ENCODE measurements at regions not wholly inside any gene's neighbourhood (a gene's known extent, or its start where the extent isn't known, plus 50 kb on each side); places are given as distances from the start of the nearest gene placed in this dataset.

- no peak overlapping the region for H3K4me3 ChIP-seq (replicated peaks; ENCODE audit: low read depth, low read length)
- TF ChIP-seq CTCF (IDR thresholded peaks at IDR 0.05; ENCODE audit: insufficient read depth, low read length, poor library complexity, severe bottlenecking): no peak
- H3K36me3 ChIP-seq (ENCODE audit: control insufficient read depth, insufficient read depth, low read length): no peaks in the 10 kb centered on the region
- DNase-seq (ENCODE audit: extremely low read depth, insufficient read length): no peak
- no peaks in the 10 kb centered on the region for H3K27me3 ChIP-seq (replicated peaks; ENCODE audit: control insufficient read depth, insufficient read depth, low read length)
Observed at GRCh38 chr3:66098436-66098835, 59.7 kb upstream of the MAGI1 start.

- Histone ChIP-seq H3K4me3 (replicated peaks; ENCODE audit: low read depth, low read length) (no peak overlapping the region), H3K36me3 (ENCODE audit: control insufficient read depth, insufficient read depth, low read length) (no peaks in the 10 kb centered on the region), H3K27me3 (replicated peaks; ENCODE audit: control insufficient read depth, insufficient read depth, low read length) (no peaks in the 10 kb centered on the region)
- TF ChIP-seq CTCF (IDR thresholded peaks at IDR 0.05; ENCODE audit: insufficient read depth, low read length, poor library complexity, severe bottlenecking): no peak
- DNase-seq (ENCODE audit: extremely low read depth, insufficient read length): no peak
Observed at GRCh38 chr3:66097647-66098046, 58.9 kb upstream of the MAGI1 start.

- Histone ChIP-seq H3K36me3 (ENCODE audit: control insufficient read depth, insufficient read depth, low read length) (no peaks in the 10 kb centered on the region), H3K27me3 (replicated peaks; ENCODE audit: control insufficient read depth, insufficient read depth, low read length) (no peaks in the 10 kb centered on the region), H3K4me3 (replicated peaks; ENCODE audit: low read depth, low read length) (no peak overlapping the region)
- DNase-seq (ENCODE audit: extremely low read depth, insufficient read length): no peak
- no peak for TF ChIP-seq CTCF (IDR thresholded peaks at IDR 0.05; ENCODE audit: insufficient read depth, low read length, poor library complexity, severe bottlenecking)
Observed at GRCh38 chr3:66095295-66096001, 56.7 kb upstream of the MAGI1 start.

GRCh38 chr3:66093981-66094380 is 55.3 kb upstream of the MAGI1 start:
- no peak for DNase-seq (ENCODE audit: extremely low read depth, insufficient read length)
- Histone ChIP-seq H3K4me3 (replicated peaks; ENCODE audit: low read depth, low read length) (no peak overlapping the region), H3K27me3 (replicated peaks; ENCODE audit: control insufficient read depth, insufficient read depth, low read length) (no peaks in the 10 kb centered on the region), H3K36me3 (ENCODE audit: control insufficient read depth, insufficient read depth, low read length) (no peaks in the 10 kb centered on the region)
- no peak for TF ChIP-seq CTCF (IDR thresholded peaks at IDR 0.05; ENCODE audit: insufficient read depth, low read length, poor library complexity, severe bottlenecking)

GRCh38 chr3:66092175-66092995 is 53.7 kb upstream of the MAGI1 start:
- Histone ChIP-seq H3K27me3 (replicated peaks; ENCODE audit: control insufficient read depth, insufficient read depth, low read length) (no peaks in the 10 kb centered on the region), H3K4me3 (replicated peaks; ENCODE audit: low read depth, low read length) (no peak overlapping the region), H3K36me3 (ENCODE audit: control insufficient read depth, insufficient read depth, low read length) (no peaks in the 10 kb centered on the region)
- DNase-seq (ENCODE audit: extremely low read depth, insufficient read length): no peak
- TF ChIP-seq CTCF (IDR thresholded peaks at IDR 0.05; ENCODE audit: insufficient read depth, low read length, poor library complexity, severe bottlenecking): no peak
